ENCODE measurements at regions not wholly inside any gene's neighbourhood (a gene's known extent, or its start where the extent isn't known, plus 50 kb on each side); places are given as distances from the start of the nearest gene placed in this dataset.

- TF ChIP-seq, protein P1, sequence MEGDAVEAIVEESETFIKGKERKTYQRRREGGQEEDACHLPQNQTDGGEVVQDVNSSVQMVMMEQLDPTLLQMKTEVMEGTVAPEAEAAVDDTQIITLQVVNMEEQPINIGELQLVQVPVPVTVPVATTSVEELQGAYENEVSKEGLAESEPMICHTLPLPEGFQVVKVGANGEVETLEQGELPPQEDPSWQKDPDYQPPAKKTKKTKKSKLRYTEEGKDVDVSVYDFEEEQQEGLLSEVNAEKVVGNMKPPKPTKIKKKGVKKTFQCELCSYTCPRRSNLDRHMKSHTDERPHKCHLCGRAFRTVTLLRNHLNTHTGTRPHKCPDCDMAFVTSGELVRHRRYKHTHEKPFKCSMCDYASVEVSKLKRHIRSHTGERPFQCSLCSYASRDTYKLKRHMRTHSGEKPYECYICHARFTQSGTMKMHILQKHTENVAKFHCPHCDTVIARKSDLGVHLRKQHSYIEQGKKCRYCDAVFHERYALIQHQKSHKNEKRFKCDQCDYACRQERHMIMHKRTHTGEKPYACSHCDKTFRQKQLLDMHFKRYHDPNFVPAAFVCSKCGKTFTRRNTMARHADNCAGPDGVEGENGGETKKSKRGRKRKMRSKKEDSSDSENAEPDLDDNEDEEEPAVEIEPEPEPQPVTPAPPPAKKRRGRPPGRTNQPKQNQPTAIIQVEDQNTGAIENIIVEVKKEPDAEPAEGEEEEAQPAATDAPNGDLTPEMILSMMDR (IDR thresholded peaks at IDR 0.05), result no peak
- no peak for TF ChIP-seq POLR2A (IDR thresholded peaks at IDR 0.05)
These were observed 669.3 kb downstream of the NR4A2 start for GRCh38 chr2:155663265-155663664.

All from right lobe of liver (tissue), 4 donors.